ENCODE measurements at regions not wholly inside any gene's neighbourhood (a gene's known extent, or its start where the extent isn't known, plus 50 kb on each side); places are given as distances from the start of the nearest gene placed in this dataset.

- TF ChIP-seq EZH2 (IDR thresholded peaks at IDR 0.05; ENCODE audit: low read depth) (no peak), CTCF (conservative IDR thresholded peaks at IDR 0.05) (no peak)
Measured at GRCh38 chr2:6206882-6207281, 514.7 kb downstream of the SOX11 start.

All from PC-9 (cell line).